Gastrocnemius medialis (tissue), 4 donors: ENCODE measurements at regions not wholly inside any gene's neighbourhood (a gene's known extent, or its start where the extent isn't known, plus 50 kb on each side); places are given as distances from the start of the nearest gene placed in this dataset.

Source experiments
- ATAC-seq, 2 donors: fragments of 150-250 bp; one replicate each; pipeline ENCODE4 v1.9.1; 2016
- DNase-seq, 2 donors: peaks; one replicate each; pipeline ENCODE4 v3.0.0-alpha.2; 2019
- H3K27ac ChIP-seq, 4 donors: fragments of 200-600 bp; sonication (generic); 1 replicate in 1 of 4; 2 replicates in 3 of 4; pipeline ENCODE4 v1.5.1; 2016 to 2018; ENCODE audit warnings: mild to moderate bottlenecking in 2 of 4, moderate library complexity in 1 of 4
- H3K27me3 ChIP-seq, 3 donors: fragments of 200-600 bp; sonication (generic) in 2 of 3; 1 replicate in 1 of 3; 2 replicates in 2 of 3; pipeline versions ENCODE4 v1.5.1 to v1.6.0; 2016 to 2019; ENCODE audit warnings: mild to moderate bottlenecking in 1 of 3, moderate library complexity in 1 of 3
- H3K36me3 ChIP-seq, 2 donors: fragments of 200-600 bp; sonication (generic) in 1 of 2; one replicate each; pipeline ENCODE4 v1.5.1; 2017 to 2018
- H3K4me1 ChIP-seq, 2 donors: fragments of 200-600 bp; sonication (generic) in 1 of 2; one replicate each; pipeline ENCODE4 v1.5.1; 2016 to 2017; ENCODE audit warnings: mild to moderate bottlenecking in 2 of 2
- H3K4me3 ChIP-seq, 4 donors: fragments of 200-600 bp; sonication (generic) in 3 of 4; 1 replicate in 1 of 4; 2 replicates in 3 of 4; pipeline ENCODE4 v1.5.1; 2016 to 2019; ENCODE audit warnings: mild to moderate bottlenecking in 2 of 4
- H3K9me3 ChIP-seq, 3 donors: fragments of 200-600 bp; sonication (generic) in 2 of 3; 1 replicate in 1 of 3; 2 replicates in 2 of 3; pipeline ENCODE4 v1.5.1; 2016 to 2019
- POLR2A ChIP-seq, 2 donors: fragments of 450-650 bp; IDR thresholded peaks; one replicate each; pipeline ENCODE4 v1.6.1; 2017; ENCODE audit warnings: antibody characterized with exemption in 2 of 2, mild to moderate bottlenecking in 2 of 2, moderate library complexity in 2 of 2
- in situ Hi-C, 4 donors: fragments of 200-750 bp; cut with MboI; loops; one replicate each; pipeline versions ENCODE4 v1.15.0 to v1.8.0; 2017; ENCODE audit warnings: low sequenced_read_pairs in 4 of 4
- intact Hi-C: fragments of 100-400 bp; cut with DNase I; formaldehyde crosslinking; loops from one replicate; pipeline ENCODE4 v1.15.1; 2023; ENCODE audit warnings: low total_unique reads
- TF ChIP-seq, protein P1 (sequence below), 5 experiments: fragments of 450-650 bp in 3 of 5; fragments of 200-600 bp in 2 of 5; sonication (generic) in 2 of 5; IDR thresholded peaks in 4 of 5; conservative IDR thresholded peaks in 1 of 5; 1 replicate in 4 of 5; 2 replicates in 1 of 5; pipeline ENCODE4 v1.5.1; 2016 to 2019; ENCODE audit warnings: antibody characterized with exemption in 5 of 5, mild to moderate bottlenecking in 3 of 5, moderate library complexity in 3 of 5

DNA sequence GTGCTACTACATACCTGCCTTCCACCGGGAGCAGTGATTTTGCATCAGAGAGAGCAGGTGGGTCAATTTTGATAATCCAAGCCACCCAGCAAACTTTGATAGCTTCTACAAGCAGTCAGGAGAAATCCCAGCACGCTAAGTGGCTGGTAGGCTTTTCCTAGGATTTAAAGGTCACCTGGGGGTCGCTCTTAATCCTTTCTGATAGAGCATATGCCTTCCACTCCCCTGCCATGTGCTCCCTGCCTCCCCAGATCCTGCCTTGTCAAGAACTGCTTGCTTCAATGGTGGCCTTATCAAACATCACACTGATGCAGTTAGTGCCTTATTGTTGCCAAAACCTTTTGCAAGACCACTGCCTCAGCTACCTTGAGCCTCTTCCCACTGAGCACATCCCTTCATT lies 462.3 kb upstream of the MEX3C start:
- Histone ChIP-seq H3K4me3 (no peak overlapping the region), H3K36me3 (no peaks in the 10 kb centered on the region), H3K27ac (no peak overlapping the region), H3K4me1 (no peaks in the 10 kb centered on the region), H3K27me3 (no peaks in the 10 kb centered on the region), H3K9me3 (no peaks in the 10 kb centered on the region)
- no peak for DNase-seq
- intact Hi-C loops: no loop called here
- no peak for ATAC-seq
- no peak for TF ChIP-seq POLR2A (IDR thresholded peaks at IDR 0.05)
- TF ChIP-seq, protein P1, sequence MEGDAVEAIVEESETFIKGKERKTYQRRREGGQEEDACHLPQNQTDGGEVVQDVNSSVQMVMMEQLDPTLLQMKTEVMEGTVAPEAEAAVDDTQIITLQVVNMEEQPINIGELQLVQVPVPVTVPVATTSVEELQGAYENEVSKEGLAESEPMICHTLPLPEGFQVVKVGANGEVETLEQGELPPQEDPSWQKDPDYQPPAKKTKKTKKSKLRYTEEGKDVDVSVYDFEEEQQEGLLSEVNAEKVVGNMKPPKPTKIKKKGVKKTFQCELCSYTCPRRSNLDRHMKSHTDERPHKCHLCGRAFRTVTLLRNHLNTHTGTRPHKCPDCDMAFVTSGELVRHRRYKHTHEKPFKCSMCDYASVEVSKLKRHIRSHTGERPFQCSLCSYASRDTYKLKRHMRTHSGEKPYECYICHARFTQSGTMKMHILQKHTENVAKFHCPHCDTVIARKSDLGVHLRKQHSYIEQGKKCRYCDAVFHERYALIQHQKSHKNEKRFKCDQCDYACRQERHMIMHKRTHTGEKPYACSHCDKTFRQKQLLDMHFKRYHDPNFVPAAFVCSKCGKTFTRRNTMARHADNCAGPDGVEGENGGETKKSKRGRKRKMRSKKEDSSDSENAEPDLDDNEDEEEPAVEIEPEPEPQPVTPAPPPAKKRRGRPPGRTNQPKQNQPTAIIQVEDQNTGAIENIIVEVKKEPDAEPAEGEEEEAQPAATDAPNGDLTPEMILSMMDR (IDR thresholded peaks at IDR 0.05 in 4 of 5, conservative IDR thresholded peaks at IDR 0.05 in 1 of 5): no peak
- in situ Hi-C loops: no loop called here

DNA sequence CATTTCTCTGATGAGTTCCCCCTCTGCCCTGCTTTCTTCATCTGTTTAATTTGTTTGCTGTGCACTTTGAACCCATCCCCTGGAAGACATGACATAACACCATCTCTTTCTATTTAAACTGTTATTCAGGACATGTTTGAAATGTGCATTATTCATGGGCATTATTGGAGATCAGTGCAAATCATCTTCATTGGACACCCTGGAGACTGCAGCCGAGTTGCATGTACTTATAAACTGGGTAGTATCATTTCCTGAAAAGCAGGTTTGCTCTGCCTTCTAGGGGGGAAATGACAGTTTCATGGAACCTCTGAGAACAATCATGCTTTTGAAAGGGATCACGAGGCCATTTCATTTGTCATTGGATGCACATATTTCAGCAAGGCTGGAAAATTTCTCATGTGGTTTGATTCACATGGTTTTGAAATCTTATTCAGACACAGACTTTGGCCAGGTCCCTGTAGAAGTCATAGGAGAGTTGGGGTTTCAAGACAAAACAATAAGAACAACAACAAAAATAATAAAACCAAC lies 462.8 kb upstream of the MEX3C start:
- no peaks in the 10 kb centered on the region for H3K9me3 ChIP-seq
- ATAC-seq (no peak), DNase-seq (no peak)
- in situ Hi-C loops: no loop called here
- TF ChIP-seq POLR2A (IDR thresholded peaks at IDR 0.05): no peak
- TF ChIP-seq, protein P1 (IDR thresholded peaks at IDR 0.05 in 4 of 5, conservative IDR thresholded peaks at IDR 0.05 in 1 of 5): no peak
- H3K4me3 ChIP-seq: no peak overlapping the region
- intact Hi-C loops: no loop called here
- no peaks in the 10 kb centered on the region for H3K36me3 ChIP-seq
- no peaks in the 10 kb centered on the region for H3K4me1 ChIP-seq
- no peaks in the 10 kb centered on the region for H3K27me3 ChIP-seq
- H3K27ac ChIP-seq: no peak overlapping the region

DNA sequence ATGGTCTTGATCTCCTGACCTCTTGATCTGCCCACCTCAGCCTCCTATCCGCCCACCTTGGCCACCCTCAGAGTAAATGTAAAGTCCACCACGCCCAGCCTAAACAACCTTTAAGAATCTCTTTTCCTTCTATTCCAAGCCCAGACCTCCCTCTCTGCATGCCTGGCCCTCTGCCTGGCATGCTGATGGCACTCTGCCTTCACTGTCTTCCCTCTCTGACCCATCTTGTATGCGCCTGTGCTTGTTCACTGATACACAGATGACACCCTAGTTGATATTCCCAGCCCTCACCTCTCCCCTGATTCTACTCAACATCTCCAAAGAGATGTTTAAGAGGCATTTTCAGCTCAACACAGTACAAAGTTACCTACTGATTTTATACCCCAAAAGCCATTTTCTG lies 466.8 kb upstream of the MEX3C start:
- intact Hi-C loops (no loop called here), in situ Hi-C loops (no loop called here)
- TF ChIP-seq, protein P1 (IDR thresholded peaks at IDR 0.05 in 4 of 5, conservative IDR thresholded peaks at IDR 0.05 in 1 of 5): no peak
- no peak for TF ChIP-seq POLR2A (IDR thresholded peaks at IDR 0.05)
- ATAC-seq (no peak), DNase-seq (no peak)
- Histone ChIP-seq H3K27me3 (peaks cover 0 to 4% (median 0%) of the 10 kb centered on the region in 3 donors), H3K4me1 (no peaks in the 10 kb centered on the region), H3K36me3 (no peaks in the 10 kb centered on the region), H3K9me3 (no peaks in the 10 kb centered on the region), H3K27ac (no peak overlapping the region), H3K4me3 (no peak overlapping the region)

DNA sequence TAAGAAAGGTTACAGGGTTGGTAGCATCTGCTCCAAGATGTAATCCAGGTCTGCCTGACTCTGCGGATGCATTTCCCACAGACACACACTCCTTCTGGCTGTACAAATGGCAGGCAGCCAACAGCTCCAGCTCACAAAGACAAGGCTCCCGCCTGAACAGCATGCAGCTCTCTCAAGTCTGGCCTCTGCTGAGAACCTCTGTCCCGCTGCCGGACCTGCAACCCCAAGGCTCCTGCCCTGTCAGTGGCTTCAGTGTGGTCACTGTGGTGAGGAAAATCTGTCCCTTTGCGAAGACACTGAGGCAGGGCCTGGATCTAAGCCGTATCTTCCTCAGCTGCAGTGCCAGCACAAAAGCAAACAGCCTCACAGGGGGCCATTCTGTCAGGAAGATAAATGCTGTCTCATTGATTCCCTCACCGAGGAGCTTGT lies 469.3 kb upstream of the MEX3C start:
- no peak overlapping the region for H3K27ac ChIP-seq
- ATAC-seq (no peak), DNase-seq (no peak)
- no peaks in the 10 kb centered on the region for H3K36me3 ChIP-seq
- H3K4me3 ChIP-seq: no peak overlapping the region
- H3K4me1 ChIP-seq: no peaks in the 10 kb centered on the region
- in situ Hi-C loops: no loop called here
- H3K9me3 ChIP-seq: no peaks in the 10 kb centered on the region
- TF ChIP-seq, protein P1 (IDR thresholded peaks at IDR 0.05 in 4 of 5, conservative IDR thresholded peaks at IDR 0.05 in 1 of 5): no peak
- TF ChIP-seq POLR2A (IDR thresholded peaks at IDR 0.05): no peak
- intact Hi-C loops: no loop called here
- peaks cover 0 to 4% (median 0%) of the 10 kb centered on the region in 3 donors for H3K27me3 ChIP-seq

DNA sequence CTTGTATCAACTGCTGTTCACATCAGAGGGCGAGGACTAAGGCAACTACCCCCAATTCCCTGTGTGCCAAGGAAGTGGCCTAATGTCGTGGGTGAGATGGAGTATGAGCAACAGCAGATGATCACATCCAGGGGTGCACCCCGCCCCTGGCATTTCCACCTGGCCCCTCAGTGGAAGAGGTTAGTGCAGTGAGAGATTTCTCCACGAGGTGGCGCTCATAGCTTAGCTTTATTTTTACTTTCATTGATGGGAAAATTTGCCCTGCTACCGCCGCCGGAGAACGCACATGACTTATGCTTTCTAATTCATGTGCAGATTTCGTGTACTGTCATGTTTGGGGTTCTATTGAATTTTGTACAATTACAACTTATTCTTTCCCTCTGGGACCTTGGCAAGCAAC lies 470.6 kb upstream of the MEX3C start:
- no peak for DNase-seq
- Histone ChIP-seq H3K27ac (no peak overlapping the region), H3K27me3 (peaks cover 0 to 4% (median 2%) of the 10 kb centered on the region in 3 donors), H3K36me3 (no peaks in the 10 kb centered on the region), H3K4me3 (no peak overlapping the region), H3K9me3 (no peaks in the 10 kb centered on the region), H3K4me1 (no peaks in the 10 kb centered on the region)
- in situ Hi-C loops (no loop called here), intact Hi-C loops (no loop called here)
- TF ChIP-seq, protein P1 (IDR thresholded peaks at IDR 0.05 in 4 of 5, conservative IDR thresholded peaks at IDR 0.05 in 1 of 5): peak in 4 of 5 experiments; percentile 5 to 60 (median 49)
- no peak for TF ChIP-seq POLR2A (IDR thresholded peaks at IDR 0.05)
- no peak for ATAC-seq
